Left lung (tissue), 4 donors: ENCODE measurements at regions not wholly inside any gene's neighbourhood (a gene's known extent, or its start where the extent isn't known, plus 50 kb on each side); places are given as distances from the start of the nearest gene placed in this dataset.
A peak's percentile ranks its signal among the peaks of the same experiment; 100 is the strongest.

Source experiments
- ATAC-seq: fragments of 200-7000 bp; cut with Tn5 transposase; one replicate; pipeline ENCODE4 v1.9.1; 2020; ENCODE audit warnings: moderate library complexity
- DNase-seq, 4 donors: peaks; one replicate each; pipeline ENCODE4 v3.0.0-alpha.2; 2013 to 2020
- H3K27ac ChIP-seq, 2 donors: fragments of 200-600 bp; sonication (generic) in 1 of 2; one replicate each; pipeline versions ENCODE4 v1.5.0 to v1.8.0; 2020 to 2021
- H3K27me3 ChIP-seq, 2 donors: fragments of 200-600 bp; sonication (generic) in 1 of 2; one replicate each; pipeline versions ENCODE4 v1.5.0 to v1.8.0; 2020 to 2021
- H3K36me3 ChIP-seq, 2 donors: fragments of 200-600 bp; sonication (generic) in 1 of 2; one replicate each; pipeline versions ENCODE4 v1.5.0 to v1.8.0; 2020 to 2021
- H3K4me1 ChIP-seq, 2 donors: fragments of 200-600 bp; one replicate each; pipeline ENCODE4 v1.8.0; 2021
- H3K4me3 ChIP-seq, 2 donors: fragments of 200-600 bp; sonication (generic) in 1 of 2; one replicate each; pipeline versions ENCODE4 v1.5.0 to v1.8.0; 2020 to 2021; ENCODE audit warnings: mild to moderate bottlenecking in 1 of 2
- H3K9me3 ChIP-seq, 2 donors: fragments of 200-600 bp; sonication (generic) in 1 of 2; one replicate each; pipeline versions ENCODE4 v1.5.0 to v1.8.0; 2020 to 2021
- CTCF ChIP-seq, 2 donors: fragments of 200-600 bp; sonication (generic) in 1 of 2; IDR thresholded peaks; one replicate each; pipeline versions ENCODE4 v1.5.0 to v1.8.0; 2021; ENCODE audit warnings: antibody characterized with exemption in 2 of 2
- intact Hi-C, 2 donors: fragments of 100-400 bp; cut with DNase I; formaldehyde crosslinking; loops; one replicate each; pipeline versions ENCODE4 v1.11.2 to v1.14.2; 2022
- donor health status: DM: no; HTN: yes; CAD: no.
- donor health status: DM: no; HTN: no; CAD: no.

- no peak overlapping the region for H3K4me3 ChIP-seq
- DNase-seq (no peak), ATAC-seq (no peak)
- H3K4me1 ChIP-seq, result no peaks in the 10 kb centered on the region
- H3K27me3 ChIP-seq, result no peaks in the 10 kb centered on the region
- no peaks in the 10 kb centered on the region for H3K9me3 ChIP-seq
- intact Hi-C loops, result no loop called here
- TF ChIP-seq CTCF (IDR thresholded peaks at IDR 0.05), result no peak
- H3K36me3 ChIP-seq, result no peaks in the 10 kb centered on the region
- H3K27ac ChIP-seq, result no peak overlapping the region
Measured at GRCh38 chr13:73800011-73800410, 334.2 kb downstream of the KLF12 start.

DNA sequence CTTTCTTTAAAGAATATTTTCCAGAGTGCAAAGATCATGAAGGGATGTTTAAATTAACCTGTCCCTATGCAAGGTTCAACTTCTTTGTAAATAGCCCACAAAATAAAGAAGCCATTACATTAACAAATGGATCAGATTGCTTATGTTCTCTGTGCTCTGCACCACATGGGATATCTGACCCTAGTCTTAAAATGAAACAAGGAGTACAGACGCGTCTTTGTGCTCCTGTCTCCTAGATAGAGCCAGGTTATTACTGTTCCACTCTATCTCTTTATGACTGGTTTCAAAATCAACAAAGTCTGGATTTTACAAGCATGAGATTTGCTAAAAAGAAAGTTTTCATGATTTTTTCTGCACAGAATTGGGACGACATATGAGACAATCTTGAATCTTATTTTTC lies 339.4 kb downstream of the KLF12 start:
- ATAC-seq, result no peak
- Histone ChIP-seq H3K36me3 (no peaks in the 10 kb centered on the region), H3K9me3 (no peaks in the 10 kb centered on the region), H3K27ac (no peak overlapping the region), H3K27me3 (no peaks in the 10 kb centered on the region), H3K4me3 (no peak overlapping the region), H3K4me1 (no peaks in the 10 kb centered on the region)
- intact Hi-C loops, result no loop called here
- TF ChIP-seq CTCF (IDR thresholded peaks at IDR 0.05), result no peak
- no peak for DNase-seq

DNA sequence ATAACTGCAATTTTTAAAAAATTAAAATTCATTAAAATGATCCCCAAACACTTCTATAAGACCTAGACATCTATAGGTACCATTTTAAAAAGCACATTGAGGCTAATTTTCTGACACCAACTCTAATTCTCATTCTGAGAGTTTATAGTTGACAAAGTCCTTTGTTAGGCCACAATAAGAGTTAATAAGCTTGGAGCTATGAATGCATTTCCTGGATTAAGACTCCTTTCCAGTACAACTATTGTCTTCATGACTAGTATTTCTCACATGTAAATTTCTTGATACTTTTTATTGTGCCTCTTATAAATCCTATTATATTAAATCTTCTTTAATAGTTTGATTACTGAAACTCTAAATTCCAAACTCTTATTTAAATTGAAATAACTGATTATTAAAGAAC lies 340.8 kb downstream of the KLF12 start:
- no peak for TF ChIP-seq CTCF (IDR thresholded peaks at IDR 0.05)
- ATAC-seq (no peak), DNase-seq (no peak)
- Histone ChIP-seq H3K4me3 (no peak overlapping the region), H3K36me3 (no peaks in the 10 kb centered on the region), H3K9me3 (no peaks in the 10 kb centered on the region), H3K27me3 (no peaks in the 10 kb centered on the region), H3K27ac (no peak overlapping the region), H3K4me1 (no peaks in the 10 kb centered on the region)
- intact Hi-C loops, result no loop called here

DNA sequence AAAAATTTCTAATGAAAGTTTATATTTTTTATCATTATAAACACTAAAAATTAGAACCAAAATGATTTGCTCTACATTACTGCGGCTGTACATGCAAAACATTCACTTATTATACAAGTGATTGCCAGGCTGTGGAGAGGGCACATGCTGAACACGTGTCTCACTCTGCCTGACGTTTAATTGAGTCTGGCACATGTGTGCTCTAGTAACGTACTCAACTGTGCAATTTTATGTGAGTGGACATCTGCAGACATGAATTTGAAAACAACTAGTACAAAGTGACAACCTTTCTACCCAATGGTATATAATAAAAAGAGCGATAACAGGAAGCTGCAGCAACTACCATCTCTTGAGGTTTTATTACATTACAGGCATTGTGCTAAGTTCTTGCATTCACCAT lies 341.4 kb downstream of the KLF12 start:
- Histone ChIP-seq H3K27ac (no peak overlapping the region), H3K9me3 (no peaks in the 10 kb centered on the region), H3K4me3 (no peak overlapping the region), H3K4me1 (no peaks in the 10 kb centered on the region), H3K27me3 (no peaks in the 10 kb centered on the region), H3K36me3 (no peaks in the 10 kb centered on the region)
- DNase-seq, result no peak
- no peak for TF ChIP-seq CTCF (IDR thresholded peaks at IDR 0.05)
- no peak for ATAC-seq
- intact Hi-C loops, result no loop called here

DNA sequence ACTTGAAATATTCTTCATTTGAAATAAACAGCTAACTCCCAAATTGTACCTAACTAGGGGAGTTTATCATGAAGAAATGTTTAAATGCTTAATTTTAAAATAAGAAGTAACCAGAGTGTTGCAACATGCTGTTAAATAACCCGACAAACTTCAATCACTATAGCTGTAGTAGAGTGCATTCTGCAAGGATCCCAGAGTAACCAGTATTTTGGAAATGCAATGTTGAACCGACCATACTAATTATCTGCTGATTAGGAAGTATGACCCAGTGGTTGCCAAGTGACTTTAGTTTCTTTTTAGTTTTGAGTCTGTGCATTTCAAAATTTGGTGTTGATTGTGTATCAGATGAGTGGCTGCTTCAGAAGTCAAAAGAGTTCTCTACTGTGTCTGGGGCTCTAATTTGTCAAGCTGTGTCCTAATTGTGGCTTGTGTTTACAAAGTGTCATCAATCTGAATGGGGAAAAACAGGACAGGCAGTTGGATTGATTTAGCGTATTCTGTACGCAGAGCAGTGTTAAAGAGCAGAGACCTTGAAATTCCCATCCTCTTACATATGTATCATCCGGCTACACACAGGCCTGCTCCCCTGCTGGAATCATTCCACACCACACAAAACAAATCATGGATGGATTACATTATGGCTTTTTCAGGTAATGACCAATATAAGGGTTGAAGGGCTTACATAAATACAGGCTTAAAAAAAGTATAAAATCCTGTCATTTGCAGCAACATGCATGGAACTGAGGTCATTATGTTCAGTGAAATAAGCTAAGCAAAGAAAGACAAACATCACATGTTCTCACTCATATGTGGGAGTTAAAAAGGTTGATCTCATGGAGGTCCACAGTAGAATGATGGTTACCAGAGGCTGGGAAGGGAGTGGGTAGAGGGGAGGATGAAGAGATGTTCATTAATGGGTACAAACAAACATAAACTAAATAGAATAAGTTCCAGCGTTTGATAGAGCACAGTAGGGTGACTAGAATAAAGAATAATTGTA lies 351.5 kb downstream of the KLF12 start:
- H3K27ac ChIP-seq, result no peak overlapping the region

More for the DNA sequence above, 351.5 kb downstream of the KLF12 start:
- intact Hi-C loops, result no loop called here
- no peak for ATAC-seq
- no peaks in the 10 kb centered on the region for H3K9me3 ChIP-seq
- H3K4me1 ChIP-seq, result no peaks in the 10 kb centered on the region
- H3K4me3 ChIP-seq, result no peak overlapping the region
- H3K27me3 ChIP-seq, result no peaks in the 10 kb centered on the region
- TF ChIP-seq CTCF (IDR thresholded peaks at IDR 0.05), result no peak
- no peaks in the 10 kb centered on the region for H3K36me3 ChIP-seq
- DNase-seq, result peak in 2 of 4 donors; percentile 13 to 14
